ENCODE measurements at regions not wholly inside any gene's neighbourhood (a gene's known extent, or its start where the extent isn't known, plus 50 kb on each side); places are given as distances from the start of the nearest gene placed in this dataset.

DNA sequence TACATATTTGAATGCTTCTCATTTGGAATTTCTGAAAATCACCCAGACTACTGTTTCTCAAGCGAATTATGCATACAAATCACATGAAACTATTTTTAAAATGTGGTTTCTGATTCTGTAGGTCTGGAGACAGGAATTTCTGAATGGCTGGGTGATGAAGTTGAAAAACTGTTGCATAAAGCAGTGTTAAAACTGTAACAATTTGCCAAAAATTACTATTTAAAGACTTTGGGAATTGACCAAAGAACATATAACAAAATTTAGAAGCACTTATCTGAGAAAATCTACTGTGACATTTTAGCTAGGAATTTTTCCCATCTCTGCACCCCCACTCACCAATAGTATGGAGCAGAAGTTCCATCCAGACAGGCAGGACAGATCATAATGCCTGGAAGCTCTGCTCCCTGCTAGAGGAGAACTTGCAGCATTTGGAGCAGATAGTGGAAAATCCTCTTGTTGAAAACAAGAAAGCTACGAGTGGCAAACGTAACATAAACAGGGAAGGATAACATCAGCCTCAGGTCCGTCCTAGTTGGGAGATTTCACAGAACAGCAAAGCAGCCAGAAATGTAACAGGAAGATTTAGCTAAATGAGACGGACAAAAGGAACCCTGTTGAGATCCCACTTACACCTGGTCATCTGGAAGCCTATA is 132.3 kb upstream of the MCTP2 start:
- TF ChIP-seq, protein P1, sequence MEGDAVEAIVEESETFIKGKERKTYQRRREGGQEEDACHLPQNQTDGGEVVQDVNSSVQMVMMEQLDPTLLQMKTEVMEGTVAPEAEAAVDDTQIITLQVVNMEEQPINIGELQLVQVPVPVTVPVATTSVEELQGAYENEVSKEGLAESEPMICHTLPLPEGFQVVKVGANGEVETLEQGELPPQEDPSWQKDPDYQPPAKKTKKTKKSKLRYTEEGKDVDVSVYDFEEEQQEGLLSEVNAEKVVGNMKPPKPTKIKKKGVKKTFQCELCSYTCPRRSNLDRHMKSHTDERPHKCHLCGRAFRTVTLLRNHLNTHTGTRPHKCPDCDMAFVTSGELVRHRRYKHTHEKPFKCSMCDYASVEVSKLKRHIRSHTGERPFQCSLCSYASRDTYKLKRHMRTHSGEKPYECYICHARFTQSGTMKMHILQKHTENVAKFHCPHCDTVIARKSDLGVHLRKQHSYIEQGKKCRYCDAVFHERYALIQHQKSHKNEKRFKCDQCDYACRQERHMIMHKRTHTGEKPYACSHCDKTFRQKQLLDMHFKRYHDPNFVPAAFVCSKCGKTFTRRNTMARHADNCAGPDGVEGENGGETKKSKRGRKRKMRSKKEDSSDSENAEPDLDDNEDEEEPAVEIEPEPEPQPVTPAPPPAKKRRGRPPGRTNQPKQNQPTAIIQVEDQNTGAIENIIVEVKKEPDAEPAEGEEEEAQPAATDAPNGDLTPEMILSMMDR (IDR thresholded peaks at IDR 0.05) = no peak
- TF ChIP-seq POLR2A (IDR thresholded peaks at IDR 0.05) = no peak
